LNCaP clone FGC (cell line): ENCODE measurements at regions not wholly inside any gene's neighbourhood (a gene's known extent, or its start where the extent isn't known, plus 50 kb on each side); places are given as distances from the start of the nearest gene placed in this dataset.

Experiments used
- DNase-seq: peaks from one replicate; pipeline ENCODE4 v3.0.0-alpha.2; 2011; ENCODE audit warnings: low read depth
- H3K4me3 ChIP-seq: 2 replicates; pipeline ENCODE4 v1.5.1; 2011; ENCODE audit warnings: mild to moderate bottlenecking, low read depth, low read length, control low read depth
- CTCF ChIP-seq: IDR thresholded peaks from 2 replicates; pipeline ENCODE4 v1.5.1; 2012; ENCODE audit warnings: mild to moderate bottlenecking; ENCODE audit not compliant: control insufficient read depth, insufficient read depth; ENCODE audit errors: extremely low read depth

GRCh38 chr13:73220966-73221720 is 162.3 kb downstream of the KLF5 start:
- no peak overlapping the region for H3K4me3 ChIP-seq
- no peak for TF ChIP-seq CTCF
- DNase-seq, result no peak

DNA sequence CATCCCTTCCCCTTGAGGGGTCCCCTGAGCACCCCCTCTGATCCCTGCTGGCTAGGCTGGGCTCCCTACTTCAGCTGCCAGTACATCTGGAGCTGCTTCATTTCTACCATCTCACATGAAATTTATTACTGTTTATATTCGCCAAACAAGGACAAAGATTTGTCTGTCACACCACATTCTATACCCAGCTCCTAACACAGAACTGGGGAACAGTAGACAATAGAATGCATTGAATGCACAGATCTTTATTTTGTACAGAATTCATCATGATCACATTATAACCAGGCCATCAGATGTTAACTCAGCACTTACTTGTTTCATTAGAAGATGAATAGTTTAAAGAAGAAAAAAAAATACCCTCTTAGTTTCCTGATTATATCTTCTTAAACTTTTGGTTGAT is 159.4 kb downstream of the KLF5 start:
- TF ChIP-seq CTCF, result no peak
- no peak for DNase-seq
- H3K4me3 ChIP-seq, result no peak overlapping the region

- DNase-seq, result no peak
- TF ChIP-seq CTCF, result no peak
- H3K4me3 ChIP-seq, result no peak overlapping the region
Observed at GRCh38 chr13:73216381-73216831, 157.6 kb downstream of the KLF5 start.

GRCh38 chr13:73215823-73216222 is 157.0 kb downstream of the KLF5 start:
- no peak overlapping the region for H3K4me3 ChIP-seq
- no peak for TF ChIP-seq CTCF
- DNase-seq, result no peak

GRCh38 chr13:73212482-73212881 is 153.7 kb downstream of the KLF5 start:
- DNase-seq, result no peak
- TF ChIP-seq CTCF, result no peak

DNA sequence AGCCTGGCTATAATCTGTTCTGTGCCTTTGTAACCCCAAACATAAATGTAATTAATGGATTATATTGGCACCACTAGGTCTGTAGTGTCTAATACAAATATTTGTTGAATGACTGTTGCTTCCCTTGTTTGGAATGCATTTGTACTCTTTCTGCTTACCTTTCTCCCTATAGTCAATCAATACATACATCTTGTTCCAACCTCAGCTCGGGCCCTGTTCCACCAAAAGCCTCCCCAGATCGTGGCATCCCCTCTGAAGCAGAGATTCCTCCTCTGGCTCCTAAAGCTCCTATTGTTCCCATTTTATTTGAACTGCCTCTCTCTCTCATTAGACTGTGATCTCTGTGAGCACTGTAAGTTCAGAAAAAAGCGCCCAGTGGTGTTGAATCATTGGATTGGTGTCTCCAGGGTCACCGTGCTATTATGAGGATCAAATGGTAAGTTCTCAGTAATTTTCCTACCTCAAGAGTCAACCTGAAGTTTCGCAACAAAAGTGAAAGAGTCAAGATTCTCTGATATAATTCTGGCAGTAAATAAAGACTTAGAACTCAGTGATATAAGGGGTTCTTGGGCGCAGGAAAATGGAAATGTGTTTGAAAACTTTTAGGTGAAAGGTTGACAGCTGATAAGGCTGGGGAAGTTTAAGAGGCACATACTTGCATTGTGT is 151.5 kb downstream of the KLF5 start:
- TF ChIP-seq CTCF, result no peak
- no peak overlapping the region for H3K4me3 ChIP-seq
- DNase-seq, result peak; percentile 18

More at GRCh38 chr13:73212482-73212881, 153.7 kb downstream of the KLF5 start:
- no peak overlapping the region for H3K4me3 ChIP-seq
